Suprapubic skin (tissue), 3 donors: ENCODE measurements at regions not wholly inside any gene's neighbourhood (a gene's known extent, or its start where the extent isn't known, plus 50 kb on each side); places are given as distances from the start of the nearest gene placed in this dataset.

Experiments used
- CTCF ChIP-seq, 2 donors: fragments of 200-600 bp in 1 of 2; fragments of 450-650 bp in 1 of 2; sonication (generic) in 1 of 2; IDR thresholded peaks; one replicate each; pipeline ENCODE4 v1.5.1; 2016 to 2019; ENCODE audit warnings: antibody characterized with exemption in 2 of 2, mild to moderate bottlenecking in 1 of 2, moderate library complexity in 1 of 2
- POLR2A ChIP-seq, 2 donors: fragments of 450-650 bp; IDR thresholded peaks; one replicate each; pipeline ENCODE4 v1.6.1; 2017; ENCODE audit warnings: antibody characterized with exemption in 2 of 2, mild to moderate bottlenecking in 2 of 2, moderate library complexity in 2 of 2

DNA sequence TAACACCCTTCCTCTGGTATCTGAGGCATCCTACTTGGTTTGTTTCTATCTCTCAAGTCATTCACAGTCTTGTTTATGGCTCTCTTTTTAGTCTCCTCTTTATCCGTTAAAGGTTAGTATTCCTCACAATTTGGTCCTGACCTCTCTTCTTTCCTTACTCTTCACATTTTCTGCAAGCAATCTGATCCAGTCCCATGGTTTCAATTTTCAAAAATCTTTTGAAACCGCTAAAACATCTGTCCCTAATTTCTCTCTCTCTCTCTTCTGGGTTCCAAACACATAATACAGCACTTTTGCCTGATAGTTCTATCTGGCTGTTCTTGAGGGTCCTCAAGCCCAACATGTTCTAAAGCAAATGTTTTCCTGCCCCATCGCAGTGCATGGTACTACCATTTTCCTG lies 149.0 kb downstream of the SERPINI1 start:
- no peak for TF ChIP-seq CTCF (IDR thresholded peaks at IDR 0.05)
- TF ChIP-seq POLR2A (IDR thresholded peaks at IDR 0.05): no peak
